Lower leg skin (tissue), 4 donors: ENCODE measurements at regions not wholly inside any gene's neighbourhood (a gene's known extent, or its start where the extent isn't known, plus 50 kb on each side); places are given as distances from the start of the nearest gene placed in this dataset.

Experiments used
- DNase-seq, 2 donors: peaks; one replicate each; pipeline ENCODE4 v3.0.0-alpha.2; 2019; ENCODE audit warnings: low spot score in 2 of 2
- H3K4me3 ChIP-seq: fragments of 200-600 bp; sonication (generic); 2 replicates; pipeline ENCODE4 v1.5.1; 2017; ENCODE audit warnings: mild to moderate bottlenecking, low read depth; ENCODE audit not compliant: poor library complexity, severe bottlenecking
- POLR2A ChIP-seq, 2 donors: fragments of 450-650 bp; IDR thresholded peaks; one replicate each; pipeline ENCODE4 v1.6.1; 2016 to 2017; ENCODE audit warnings: antibody characterized with exemption in 2 of 2, mild to moderate bottlenecking in 1 of 2, moderate library complexity in 1 of 2
- WGBS, 2 donors: methylation state at CpG; one replicate each; pipeline ENCODE4 v1.1.5; 2018; 5-methylcytosine and 5-hydroxymethylcytosine counted together
- intact Hi-C: fragments of 100-400 bp; cut with DNase I; formaldehyde crosslinking; loops from one replicate; pipeline ENCODE4 v1.15.0; 2023; ENCODE audit warnings: low total_unique reads
- TF ChIP-seq, protein P1 (sequence below), 3 donors: fragments of 450-650 bp; IDR thresholded peaks; one replicate each; pipeline ENCODE4 v1.5.1; 2016; ENCODE audit warnings: antibody characterized with exemption in 3 of 3, mild to moderate bottlenecking in 3 of 3, moderate library complexity in 2 of 3

DNA sequence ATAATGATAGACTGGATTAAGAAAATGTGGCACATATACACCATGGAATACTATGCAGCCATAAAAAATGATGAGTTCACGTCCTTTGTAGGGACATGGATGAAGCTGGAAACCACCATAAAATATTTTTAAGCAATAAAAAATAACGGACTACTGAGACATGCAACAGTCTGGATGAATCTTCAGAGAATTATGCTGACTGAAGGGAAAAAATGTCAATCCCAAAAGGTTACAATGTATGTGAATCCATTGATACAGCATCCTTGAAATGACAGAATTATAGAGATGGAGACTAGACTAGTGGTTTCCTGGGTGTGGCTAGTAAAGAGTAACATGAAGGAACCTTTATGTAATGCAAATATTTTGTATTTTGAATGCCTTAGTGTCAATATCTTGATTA, 1808.6 kb upstream of the NUDT12 start:
- DNase-seq, result no peak
- no peak overlapping the region for H3K4me3 ChIP-seq
- intact Hi-C loops, result no loop called here
- TF ChIP-seq POLR2A (IDR thresholded peaks at IDR 0.05), result no peak
- TF ChIP-seq, protein P1, sequence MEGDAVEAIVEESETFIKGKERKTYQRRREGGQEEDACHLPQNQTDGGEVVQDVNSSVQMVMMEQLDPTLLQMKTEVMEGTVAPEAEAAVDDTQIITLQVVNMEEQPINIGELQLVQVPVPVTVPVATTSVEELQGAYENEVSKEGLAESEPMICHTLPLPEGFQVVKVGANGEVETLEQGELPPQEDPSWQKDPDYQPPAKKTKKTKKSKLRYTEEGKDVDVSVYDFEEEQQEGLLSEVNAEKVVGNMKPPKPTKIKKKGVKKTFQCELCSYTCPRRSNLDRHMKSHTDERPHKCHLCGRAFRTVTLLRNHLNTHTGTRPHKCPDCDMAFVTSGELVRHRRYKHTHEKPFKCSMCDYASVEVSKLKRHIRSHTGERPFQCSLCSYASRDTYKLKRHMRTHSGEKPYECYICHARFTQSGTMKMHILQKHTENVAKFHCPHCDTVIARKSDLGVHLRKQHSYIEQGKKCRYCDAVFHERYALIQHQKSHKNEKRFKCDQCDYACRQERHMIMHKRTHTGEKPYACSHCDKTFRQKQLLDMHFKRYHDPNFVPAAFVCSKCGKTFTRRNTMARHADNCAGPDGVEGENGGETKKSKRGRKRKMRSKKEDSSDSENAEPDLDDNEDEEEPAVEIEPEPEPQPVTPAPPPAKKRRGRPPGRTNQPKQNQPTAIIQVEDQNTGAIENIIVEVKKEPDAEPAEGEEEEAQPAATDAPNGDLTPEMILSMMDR (IDR thresholded peaks at IDR 0.05), result no peak
- 39 to 48% methylated on average over 2 of the region's 2 CpGs for WGBS, 2 donors

DNA sequence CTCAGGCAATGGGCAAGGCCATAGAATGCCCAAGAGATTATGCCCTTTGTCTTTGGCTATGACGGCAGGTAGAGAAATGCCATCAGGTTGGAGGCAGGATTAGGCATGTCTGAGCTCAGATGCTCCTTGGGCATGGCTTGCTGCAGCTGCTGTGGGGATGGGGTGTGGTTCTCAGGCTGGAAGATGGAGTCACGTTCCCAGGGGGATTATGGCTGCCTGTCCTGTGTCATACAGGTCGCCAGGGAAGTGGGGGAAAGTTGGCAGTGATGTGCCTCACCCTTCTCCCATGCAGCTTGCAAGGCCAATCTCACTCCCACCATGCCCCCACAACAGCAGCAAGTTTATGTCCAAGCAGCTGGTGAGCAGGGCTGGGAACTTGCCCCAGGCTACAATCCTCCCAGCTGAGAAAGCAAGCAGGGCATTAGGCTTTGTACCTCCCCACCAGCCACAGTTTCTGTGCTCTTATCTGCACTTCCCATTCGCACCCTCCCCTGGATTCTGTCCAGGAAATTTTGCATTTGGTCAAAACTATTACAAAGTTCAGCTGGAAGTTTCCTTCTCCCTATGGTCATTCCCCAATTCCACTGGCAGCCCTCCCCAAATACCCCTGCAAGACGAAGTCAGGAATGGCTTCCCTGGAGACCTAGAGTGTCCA, 1788.0 kb upstream of the NUDT12 start:
- H3K4me3 ChIP-seq, result no peak overlapping the region
- intact Hi-C loops, result no loop called here
- no peak for TF ChIP-seq POLR2A (IDR thresholded peaks at IDR 0.05)
- TF ChIP-seq, protein P1 (IDR thresholded peaks at IDR 0.05), result no peak
- WGBS, 2 donors, result 66 to 72% methylated on average over 5 of the region's 5 CpGs
- peak in 1 of 2 donors; percentile 76 for DNase-seq

GRCh38 chr5:105331558-105331957, 1769.0 kb upstream of the NUDT12 start:
- DNase-seq, result no peak
- intact Hi-C loops, result no loop called here
- TF ChIP-seq POLR2A (IDR thresholded peaks at IDR 0.05), result no peak
- TF ChIP-seq, protein P1 (IDR thresholded peaks at IDR 0.05), result no peak

DNA sequence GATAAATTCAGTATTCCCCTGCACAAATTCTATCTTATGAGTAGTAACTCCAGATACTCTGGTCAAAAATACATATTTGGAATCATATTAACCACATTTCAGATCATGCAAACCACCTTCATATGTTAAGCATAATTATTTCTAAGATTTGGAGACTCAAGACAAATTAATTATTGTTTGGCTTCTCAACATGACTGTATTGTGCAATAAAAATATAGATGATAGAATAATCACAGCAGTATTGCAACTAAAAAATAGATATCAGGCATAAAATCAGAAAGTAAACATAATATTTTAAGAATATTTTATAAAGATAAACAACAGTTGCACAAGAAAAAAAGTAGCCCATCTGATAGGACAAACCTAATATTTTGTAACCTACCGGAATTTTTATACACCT, 1767.6 kb upstream of the NUDT12 start:
- no peak for DNase-seq
- H3K4me3 ChIP-seq, result no peak overlapping the region
- TF ChIP-seq POLR2A (IDR thresholded peaks at IDR 0.05), result no peak
- TF ChIP-seq, protein P1 (IDR thresholded peaks at IDR 0.05), result no peak
- intact Hi-C loops, result no loop called here
- 92 to 93% methylated on average over 1 of the region's 1 CpG for whole genome bisulfite sequencing, 2 donors

More at GRCh38 chr5:105331558-105331957, 1769.0 kb upstream of the NUDT12 start:
- 80 to 92% methylated on average over 3 of the region's 3 CpGs for WGBS, 2 donors
- H3K4me3 ChIP-seq, result no peak overlapping the region

DNA sequence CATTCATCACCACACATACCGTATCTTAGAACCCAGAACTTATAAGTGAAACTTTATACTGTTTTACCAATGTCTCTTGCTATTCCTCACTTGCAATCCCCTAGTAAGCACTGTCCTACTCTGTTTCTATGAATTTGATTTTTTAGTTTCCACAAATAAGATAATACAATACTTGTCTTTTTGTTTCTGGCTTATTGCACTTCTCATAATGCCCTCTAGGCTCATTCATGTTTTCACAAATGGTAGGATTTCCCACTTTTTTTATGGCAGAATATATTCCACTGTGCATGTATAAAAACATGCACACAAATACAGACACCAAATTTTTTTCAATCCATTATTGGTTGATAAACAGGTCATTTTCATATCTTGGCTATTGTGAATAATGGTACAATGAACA, 1742.3 kb upstream of the NUDT12 start:
- DNase-seq, result no peak
- WGBS, 2 donors, result 96 to 98% methylated on average over 1 of the region's 1 CpG
- no peak overlapping the region for H3K4me3 ChIP-seq
- intact Hi-C loops, result no loop called here
- TF ChIP-seq POLR2A (IDR thresholded peaks at IDR 0.05), result no peak
- TF ChIP-seq, protein P1 (IDR thresholded peaks at IDR 0.05), result no peak

DNA sequence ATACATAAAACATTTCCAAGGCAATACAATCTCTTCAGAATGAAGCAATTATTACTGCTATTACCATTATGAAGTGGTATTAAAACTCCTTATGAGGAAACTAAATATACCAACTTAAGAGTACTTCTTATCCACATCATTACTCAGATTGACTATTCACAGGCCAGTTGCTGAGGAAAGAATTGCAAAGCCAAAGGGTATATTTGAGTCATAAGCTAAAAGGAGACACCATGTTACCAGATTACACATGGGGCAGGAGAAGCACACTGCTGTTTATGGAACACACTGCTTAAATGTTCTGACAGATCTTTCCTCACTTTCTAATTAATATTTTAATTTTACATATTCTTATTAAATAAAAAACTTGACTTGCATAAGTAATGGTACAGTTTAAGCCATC, 1726.4 kb upstream of the NUDT12 start:
- H3K4me3 ChIP-seq, result no peak overlapping the region
- TF ChIP-seq, protein P1 (IDR thresholded peaks at IDR 0.05), result no peak
- no peak for TF ChIP-seq POLR2A (IDR thresholded peaks at IDR 0.05)
- no peak for DNase-seq
- intact Hi-C loops, result no loop called here
